NB4 (cell line): ENCODE measurements at regions not wholly inside any gene's neighbourhood (a gene's known extent, or its start where the extent isn't known, plus 50 kb on each side); places are given as distances from the start of the nearest gene placed in this dataset.

Source experiments
- DNase-seq: peaks from one replicate; pipeline ENCODE4 v3.0.0; 2010; ENCODE audit warnings: low read depth
- H3K4me3 ChIP-seq: one replicate; pipeline ENCODE4 v1.5.1; 2011; ENCODE audit warnings: mild to moderate bottlenecking, low read depth, low read length, moderate library complexity
- MYC ChIP-seq: IDR thresholded peaks from 2 replicates; pipeline ENCODE4 v1.6.1; 2011; ENCODE audit warnings: low read depth, low read length
- POLR2A ChIP-seq: IDR thresholded peaks from 2 replicates; pipeline ENCODE4 v1.6.1; 2011; ENCODE audit warnings: mild to moderate bottlenecking; ENCODE audit not compliant: insufficient read length; ENCODE audit errors: extremely low read depth
- TF ChIP-seq, protein P1 (sequence below): IDR thresholded peaks from 2 replicates; pipeline ENCODE4 v1.6.1; 2011; ENCODE audit warnings: low read depth, low read length
- TF ChIP-seq, protein P2 (sequence below): IDR thresholded peaks from one replicate; pipeline ENCODE4 v1.5.1; 2012; ENCODE audit warnings: low read depth, low read length

DNA sequence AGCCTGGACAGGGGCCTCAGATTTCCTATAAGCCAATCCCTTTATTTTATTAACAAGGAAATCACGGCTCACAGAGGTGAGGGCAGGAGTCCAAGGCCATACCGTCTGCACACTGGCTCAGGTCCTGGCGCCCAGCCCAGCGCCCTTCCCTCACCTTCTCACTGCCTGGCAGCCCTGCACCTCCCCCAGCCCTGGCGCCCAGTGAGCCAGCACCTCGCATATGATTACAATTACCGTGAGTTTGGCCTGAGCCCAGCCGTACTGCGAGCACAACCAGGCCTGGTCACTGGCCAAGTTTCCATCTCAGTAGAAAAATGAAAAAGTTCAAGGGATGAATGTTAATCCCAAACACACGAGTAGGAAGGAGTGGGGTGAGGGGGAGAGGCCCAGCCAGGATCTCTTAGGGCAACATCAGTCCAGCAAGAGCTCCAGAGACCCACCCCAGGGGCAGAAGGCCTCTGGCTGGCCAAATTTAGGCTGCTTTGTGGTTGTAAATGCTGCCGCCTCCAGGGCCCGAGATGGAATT lies 68.4 kb downstream of the MCFD2 start:
- no peak overlapping the region for H3K4me3 ChIP-seq
- TF ChIP-seq, protein P1, sequence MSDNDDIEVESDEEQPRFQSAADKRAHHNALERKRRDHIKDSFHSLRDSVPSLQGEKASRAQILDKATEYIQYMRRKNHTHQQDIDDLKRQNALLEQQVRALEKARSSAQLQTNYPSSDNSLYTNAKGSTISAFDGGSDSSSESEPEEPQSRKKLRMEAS: no peak
- no peak for TF ChIP-seq POLR2A
- TF ChIP-seq, protein P2, sequence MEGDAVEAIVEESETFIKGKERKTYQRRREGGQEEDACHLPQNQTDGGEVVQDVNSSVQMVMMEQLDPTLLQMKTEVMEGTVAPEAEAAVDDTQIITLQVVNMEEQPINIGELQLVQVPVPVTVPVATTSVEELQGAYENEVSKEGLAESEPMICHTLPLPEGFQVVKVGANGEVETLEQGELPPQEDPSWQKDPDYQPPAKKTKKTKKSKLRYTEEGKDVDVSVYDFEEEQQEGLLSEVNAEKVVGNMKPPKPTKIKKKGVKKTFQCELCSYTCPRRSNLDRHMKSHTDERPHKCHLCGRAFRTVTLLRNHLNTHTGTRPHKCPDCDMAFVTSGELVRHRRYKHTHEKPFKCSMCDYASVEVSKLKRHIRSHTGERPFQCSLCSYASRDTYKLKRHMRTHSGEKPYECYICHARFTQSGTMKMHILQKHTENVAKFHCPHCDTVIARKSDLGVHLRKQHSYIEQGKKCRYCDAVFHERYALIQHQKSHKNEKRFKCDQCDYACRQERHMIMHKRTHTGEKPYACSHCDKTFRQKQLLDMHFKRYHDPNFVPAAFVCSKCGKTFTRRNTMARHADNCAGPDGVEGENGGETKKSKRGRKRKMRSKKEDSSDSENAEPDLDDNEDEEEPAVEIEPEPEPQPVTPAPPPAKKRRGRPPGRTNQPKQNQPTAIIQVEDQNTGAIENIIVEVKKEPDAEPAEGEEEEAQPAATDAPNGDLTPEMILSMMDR: no peak
- TF ChIP-seq MYC: no peak
- DNase-seq: no peak

DNA sequence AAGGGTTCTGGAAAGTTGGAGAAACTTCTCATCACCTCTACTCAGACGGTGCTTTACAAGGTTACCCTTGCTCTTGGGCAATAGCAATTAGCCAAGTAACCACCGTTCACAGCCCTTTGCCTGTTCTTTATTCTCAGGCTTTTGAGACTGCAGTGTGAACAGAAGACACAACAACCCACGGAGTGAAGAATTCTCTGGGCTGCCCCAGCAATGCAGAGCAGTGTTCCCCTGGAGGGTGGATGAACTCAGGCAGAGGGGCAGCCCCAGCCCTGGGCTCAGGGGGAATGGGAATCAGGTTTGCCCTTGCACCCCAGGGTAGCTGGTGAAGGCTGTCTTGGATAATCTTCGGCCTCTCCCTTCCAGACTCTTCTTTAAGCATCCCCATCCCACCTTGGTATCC lies 69.1 kb downstream of the MCFD2 start:
- no peak for TF ChIP-seq POLR2A
- TF ChIP-seq, protein P1: no peak
- no peak for TF ChIP-seq MYC
- TF ChIP-seq, protein P2: no peak
- no peak overlapping the region for H3K4me3 ChIP-seq
- DNase-seq: peak; percentile 58

DNA sequence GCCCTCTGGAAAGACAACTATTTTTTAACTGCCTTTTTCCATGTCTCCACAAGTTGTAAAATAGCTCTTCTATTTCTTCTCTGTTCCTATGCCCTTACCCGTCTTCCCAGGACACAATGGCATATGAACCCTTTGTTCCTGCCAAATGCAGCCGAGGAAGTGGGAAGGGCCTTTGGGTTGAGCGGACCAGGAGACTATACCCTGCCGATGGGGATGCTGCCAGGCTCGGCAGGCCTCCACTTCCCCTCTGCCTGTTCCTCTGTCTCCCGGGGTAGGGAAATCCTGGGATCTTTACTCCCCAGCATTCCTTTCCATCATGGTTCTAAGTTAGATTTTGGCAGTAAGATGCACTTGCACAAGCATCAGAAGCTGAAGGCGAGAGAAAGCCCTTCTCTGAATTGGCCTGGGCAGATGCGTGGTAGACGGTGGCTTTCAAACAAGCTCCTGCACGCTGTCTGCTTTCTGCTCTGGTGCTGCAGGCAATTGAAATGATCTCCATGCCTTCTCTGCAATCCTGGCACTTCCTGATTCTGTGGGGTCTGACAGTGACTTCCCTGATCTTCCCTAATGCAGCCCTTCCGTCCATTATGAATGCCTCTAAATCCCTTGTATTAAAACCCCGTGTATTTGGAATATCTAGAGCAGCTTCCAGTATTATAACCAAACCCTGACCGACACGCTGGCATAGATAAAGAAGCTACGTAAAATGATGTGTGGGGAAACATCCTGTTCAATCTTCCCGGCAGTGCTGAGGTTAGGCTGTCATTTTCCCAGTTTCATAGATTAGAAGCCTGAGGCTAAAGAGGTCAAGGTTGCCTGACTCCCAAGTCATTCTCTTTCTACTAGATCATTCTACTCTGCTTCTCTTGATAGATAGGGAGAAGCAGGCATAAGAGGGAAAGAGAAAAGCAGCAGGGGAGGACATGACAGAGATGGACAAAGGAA lies 69.8 kb downstream of the MCFD2 start:
- DNase-seq: peak; percentile 39
- no peak overlapping the region for H3K4me3 ChIP-seq
- TF ChIP-seq, protein P1: no peak
- TF ChIP-seq, protein P2: no peak
- TF ChIP-seq MYC (no peak), POLR2A (no peak)

DNA sequence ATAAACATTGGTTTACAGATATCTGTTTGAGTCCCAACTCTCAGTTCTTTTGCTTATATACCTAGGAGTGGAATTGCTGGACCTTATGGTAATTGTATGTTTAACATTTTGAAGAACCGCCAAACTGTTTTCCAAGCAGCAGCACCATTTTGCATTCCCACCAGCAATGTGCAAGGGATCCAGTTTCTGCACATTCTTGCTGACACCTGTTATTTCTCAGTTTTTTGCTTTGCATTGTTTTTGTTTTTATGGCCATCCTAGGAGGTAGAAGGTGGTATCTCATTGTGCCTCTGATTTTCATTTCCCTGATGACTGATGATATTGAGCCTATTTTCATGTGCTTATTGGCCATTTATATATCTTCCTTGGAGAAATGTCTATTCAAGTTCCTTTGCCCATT lies 71.2 kb downstream of the MCFD2 start:
- TF ChIP-seq, protein P1: no peak
- no peak for TF ChIP-seq MYC
- TF ChIP-seq, protein P2: no peak
- TF ChIP-seq POLR2A: no peak
- H3K4me3 ChIP-seq: no peak overlapping the region
- no peak for DNase-seq

GRCh38 chr2:46844034-46844433 lies 71.6 kb downstream of the MCFD2 start:
- DNase-seq: no peak
- TF ChIP-seq MYC: no peak
- TF ChIP-seq, protein P1: no peak
- no peak for TF ChIP-seq POLR2A
- TF ChIP-seq, protein P2: no peak
- H3K4me3 ChIP-seq: no peak overlapping the region
